OCI-LY7 (cell line): ENCODE measurements at regions not wholly inside any gene's neighbourhood (a gene's known extent, or its start where the extent isn't known, plus 50 kb on each side); places are given as distances from the start of the nearest gene placed in this dataset.

Experiments
- BruUV-seq: library from RNA; stranded (reverse); fragments of 400-500 nt; replicated peaks from 2 replicates; lab custom pipeline; 2021; lab: Mats Ljungman, UMichigan
- CTCF ChIA-PET: fragments of 300-600 bp; sonication (Branson Sonifier 250); formaldehyde crosslinking; loops from one replicate; lab custom pipeline; 2022; ENCODE audit warnings: antibody characterized with exemption; ENCODE audit not compliant: unreplicated experiment; lab: Charles Lee
- POLR2A ChIA-PET: fragments of 300-600 bp; sonication (Branson Sonifier 250); formaldehyde crosslinking; loops from one replicate; lab custom pipeline; 2022; ENCODE audit warnings: antibody characterized with exemption; lab: Charles Lee
- DNase-seq: peaks from one replicate; pipeline ENCODE4 v3.0.0-alpha.2; 2015; ENCODE audit warnings: low spot score
- H2AFZ ChIP-seq: fragments of 200-600 bp; sonication (generic), shearing (Covaris generic); 2 replicates; pipeline ENCODE4 v1.6.1; 2014; ENCODE audit warnings: mild to moderate bottlenecking, antibody characterized with exemption, low read length, moderate library complexity
- H3K27ac ChIP-seq: fragments of 200-600 bp; sonication (generic); 2 replicates; pipeline ENCODE4 v1.5.1; 2014; ENCODE audit warnings: mixed run types, low read depth, mild to moderate bottlenecking, moderate library complexity, low read length, inconsistent platforms; ENCODE audit not compliant: poor library complexity, severe bottlenecking
- H3K36me3 ChIP-seq: fragments of 200-600 bp; sonication (generic); 2 replicates; pipeline ENCODE4 v1.6.1; 2014; ENCODE audit warnings: mild to moderate bottlenecking, antibody characterized with exemption, low read length, moderate library complexity, mixed read lengths; ENCODE audit not compliant: insufficient read depth
- H3K4me1 ChIP-seq: fragments of 200-600 bp; sonication (generic); 2 replicates; pipeline ENCODE4 v1.5.1; 2014; ENCODE audit warnings: mild to moderate bottlenecking, low read length; ENCODE audit not compliant: insufficient read depth, poor library complexity, severe bottlenecking
- H3K4me2 ChIP-seq: fragments of 200-600 bp; sonication (generic); 2 replicates; pipeline ENCODE4 v1.6.1; 2014; ENCODE audit warnings: mild to moderate bottlenecking, low read length
- H3K4me3 ChIP-seq: fragments of 200-600 bp; sonication (generic); 2 replicates; pipeline ENCODE4 v1.5.1; 2014; ENCODE audit warnings: mild to moderate bottlenecking, low read depth, low read length; ENCODE audit not compliant: poor library complexity, severe bottlenecking
- H3K79me2 ChIP-seq: fragments of 200-600 bp; sonication (generic); 2 replicates; pipeline ENCODE4 v1.6.1; 2016; ENCODE audit warnings: low read depth, mild to moderate bottlenecking, low read length, moderate library complexity, mixed read lengths; ENCODE audit not compliant: insufficient read depth
- H3K9me2 ChIP-seq: fragments of 200-600 bp; sonication (generic); 2 replicates; pipeline ENCODE4 v1.6.1; 2016; ENCODE audit warnings: mild to moderate bottlenecking, low read length, mixed read lengths; ENCODE audit not compliant: insufficient read depth
- H3K9me3 ChIP-seq: fragments of 200-600 bp; sonication (generic); 2 replicates; pipeline ENCODE4 v1.6.1; 2014; ENCODE audit warnings: mild to moderate bottlenecking, mixed run types, low read length, mixed read lengths
- H4K20me1 ChIP-seq: fragments of 200-600 bp; sonication (generic); 2 replicates; pipeline ENCODE4 v1.6.1; 2014; ENCODE audit warnings: mild to moderate bottlenecking, antibody characterized with exemption, low read length, moderate library complexity, mixed read lengths; ENCODE audit not compliant: insufficient read depth
- CTCF ChIP-seq: fragments of 200-600 bp; sonication (generic); conservative IDR thresholded peaks from 2 replicates; pipeline ENCODE4 v1.5.1; 2014; ENCODE audit warnings: mild to moderate bottlenecking, antibody characterized with exemption, low read length, moderate library complexity, mixed read lengths
- EZH2phosphoT487 ChIP-seq: fragments of 200-600 bp; sonication (generic); IDR thresholded peaks from 2 replicates; pipeline ENCODE4 v1.6.1; 2018; ENCODE audit warnings: low read depth, borderline replicate concordance, mild to moderate bottlenecking, mixed run types, antibody characterized with exemption, low read length, moderate library complexity, mixed read lengths
- intact Hi-C: fragments of 100-400 bp; cut with micrococcal nuclease; formaldehyde crosslinking; loops from one replicate; pipeline ENCODE4 v1.10.0; 2022; ENCODE audit not compliant: unreplicated experiment

GRCh38 chr2:175560521-175561169 is 379.1 kb upstream of the ATP5MC3 start:
- no peaks in the 10 kb centered on the region for H4K20me1 ChIP-seq
- H3K4me3 ChIP-seq: no peak overlapping the region
- H3K79me2 ChIP-seq: no peaks in the 10 kb centered on the region
- H3K9me2 ChIP-seq: no peaks in the 10 kb centered on the region
- ChIA-PET POLR2A (interaction anchor here (1.3 kb wide), 1 partner anchor 15 kb away, joined by 3 read pairs; no protein-coding TSS in a partner anchor), CTCF (no interaction called here)
- no TSS peak for BruUV-seq
- H3K36me3 ChIP-seq: no peaks in the 10 kb centered on the region
- no peak overlapping the region for H3K27ac ChIP-seq
- DNase-seq: no peak
- H3K4me1 ChIP-seq: no peaks in the 10 kb centered on the region
- H3K9me3 ChIP-seq: no peaks in the 10 kb centered on the region
- TF ChIP-seq CTCF: no peak
- no peak for TF ChIP-seq EZH2phosphoT487
- H3K4me2 ChIP-seq: no peak overlapping the region
- intact Hi-C loops: no loop called here
- H2AFZ ChIP-seq: no peak overlapping the region

GRCh38 chr2:175559613-175560012 is 378.1 kb upstream of the ATP5MC3 start:
- H3K4me1 ChIP-seq: no peaks in the 10 kb centered on the region
- H4K20me1 ChIP-seq: no peaks in the 10 kb centered on the region
- intact Hi-C loops: no loop called here
- H3K9me3 ChIP-seq: no peaks in the 10 kb centered on the region
- no peaks in the 10 kb centered on the region for H3K79me2 ChIP-seq
- ChIA-PET POLR2A (interaction anchor here (1.3 kb wide), 1 partner anchor 16 kb away, joined by 3 read pairs; no protein-coding TSS in a partner anchor), CTCF (no interaction called here)
- H3K4me2 ChIP-seq: no peak overlapping the region
- no peak for TF ChIP-seq CTCF
- no TSS peak for BruUV-seq
- H3K9me2 ChIP-seq: no peaks in the 10 kb centered on the region
- H3K27ac ChIP-seq: no peak overlapping the region
- no peaks in the 10 kb centered on the region for H3K36me3 ChIP-seq
- no peak for DNase-seq
- H2AFZ ChIP-seq: no peak overlapping the region
- H3K4me3 ChIP-seq: no peak overlapping the region

DNA sequence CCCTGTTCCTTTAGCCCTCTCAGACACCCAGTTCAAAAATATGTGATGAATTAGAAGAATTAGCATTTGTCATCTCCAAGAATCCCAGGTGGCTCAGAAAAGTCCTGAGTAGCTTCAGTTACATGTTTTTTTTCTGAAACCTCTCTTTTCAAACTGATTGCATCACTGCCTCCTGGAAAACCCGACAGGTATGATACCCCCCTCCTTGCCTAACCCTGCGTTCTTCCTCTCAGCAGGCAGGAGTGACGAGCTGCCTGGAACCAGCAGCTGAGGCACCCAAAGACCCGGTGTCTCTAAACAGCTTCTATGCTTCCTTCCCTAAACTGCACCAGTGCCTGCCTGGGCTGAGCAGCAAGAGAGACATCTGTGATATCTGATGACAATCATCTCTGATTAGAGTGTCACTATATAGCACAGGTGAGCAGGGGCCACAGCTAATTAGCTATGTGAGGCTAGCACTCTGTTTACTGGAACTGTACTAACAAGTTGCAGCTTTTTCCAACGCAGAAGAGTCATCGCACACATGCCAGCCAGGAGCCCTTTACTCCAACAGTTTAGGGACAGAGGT is 376.4 kb upstream of the ATP5MC3 start:
- DNase-seq: no peak
- ChIA-PET POLR2A (interaction anchor here (2.1 kb wide), 1 partner anchor 17 kb away, joined by 7 read pairs; no protein-coding TSS in a partner anchor), CTCF (no interaction called here)
- Histone ChIP-seq H3K4me2 (no peak overlapping the region), H3K27ac (no peak overlapping the region), H3K9me2 (no peaks in the 10 kb centered on the region), H3K4me1 (no peaks in the 10 kb centered on the region), H3K36me3 (no peaks in the 10 kb centered on the region), H2AFZ (no peak overlapping the region), H3K4me3 (no peak overlapping the region), H3K9me3 (no peaks in the 10 kb centered on the region), H3K79me2 (no peaks in the 10 kb centered on the region), H4K20me1 (no peaks in the 10 kb centered on the region)
- TF ChIP-seq CTCF: no peak
- TF ChIP-seq EZH2phosphoT487: no peak
- BruUV-seq: no TSS peak
- intact Hi-C loops: no loop called here
